ENCODE measurements at regions not wholly inside any gene's neighbourhood (a gene's known extent, or its start where the extent isn't known, plus 50 kb on each side); places are given as distances from the start of the nearest gene placed in this dataset.

- ChIA-PET CTCF (ENCODE audit: low intra/inter-chr PET ratio) (no interaction called here), POLR2A (no interaction called here)
- H3K79me2 ChIP-seq (ENCODE audit: control insufficient read depth, insufficient read depth, low read length) = no peaks in the 10 kb centered on the region
- under 1% methylated on average over 7 of the region's 7 CpGs for WGBS (ENCODE audit: insufficient coverage, low coverage, missing lambda C conversion rate)
- H3K4me3 ChIP-seq = no peak overlapping the region
- H3K9ac ChIP-seq (ENCODE audit: insufficient read depth in 1 of 2, low read depth in 2 of 2, low read length in 2 of 2) = no peak overlapping the region
- H3K9me3 ChIP-seq (replicated peaks; ENCODE audit: control insufficient read depth, insufficient read depth, low read depth, low read length) = no peaks in the 10 kb centered on the region
- TF ChIP-seq TFAP4 (CRISPR knock-in tag; IDR thresholded peaks at IDR 0.05; ENCODE audit: borderline replicate concordance) (no peak), ZNF121 (CRISPR knock-in tag; conservative IDR thresholded peaks at IDR 0.05) (no peak), GATA2 (CRISPR knock-in tag; IDR thresholded peaks at IDR 0.05) (no peak), ZNF224 (CRISPR knock-in tag; IDR thresholded peaks at IDR 0.05) (no peak), PCBP1 (IDR thresholded peaks at IDR 0.05; ENCODE audit: low read depth, low read length, poor library complexity, severe bottlenecking) (no peak)
- no peak overlapping the region for H2AFZ ChIP-seq (ENCODE audit: low read depth, low read length)
- H3K9me1 ChIP-seq (ENCODE audit: control insufficient read depth, insufficient read depth, low read length) = no peaks in the 10 kb centered on the region
- no peak for DNase-seq (ENCODE audit: extremely low read depth in 1 of 4, low spot score in 3 of 4)
- no peak overlapping the region for H3K4me2 ChIP-seq (ENCODE audit: insufficient read depth, low read length)
- no peak for ATAC-seq
- H3K27me3 ChIP-seq (ENCODE audit: control insufficient read depth in 2 of 2, insufficient read depth in 2 of 2, low read length in 2 of 2) = peaks cover 0 to 12% of the 10 kb centered on the region in 2 experiments; a peak in 2 of 5 replicates
- no TSS peak for BruUV-seq (replicated peaks)
- FAIRE-seq = no peak
- H3K27ac ChIP-seq (ENCODE audit: extremely low read depth, low read depth, low read length) = no peak overlapping the region
- no peaks in the 10 kb centered on the region for H3K36me3 ChIP-seq (ENCODE audit: control insufficient read depth, insufficient read depth, low read length)
- H4K20me1 ChIP-seq (replicated peaks; ENCODE audit: control insufficient read depth, insufficient read depth, low read length) = no peaks in the 10 kb centered on the region
- in situ Hi-C loops (cut with MboI) = no loop called here
- intact Hi-C loops (cut with micrococcal nuclease) = no loop called here
- H3K4me1 ChIP-seq (replicated peaks in 1 of 2; ENCODE audit: control insufficient read depth in 2 of 2, insufficient read depth in 2 of 2, low read length in 2 of 2) = no peaks in the 10 kb centered on the region; a peak in 1 of 5 replicates
Measured at GRCh38 chr10:4543938-4544533, 282.0 kb upstream of the AKR1E2 start.

- POLR2A ChIA-PET = interaction anchor here (0.8 kb wide), 1 partner anchor 16 kb away, joined by 3 read pairs; no protein-coding TSS in a partner anchor
- FAIRE-seq (no peak), DNase-seq (ENCODE audit: extremely low read depth in 1 of 4, low spot score in 3 of 4) (no peak), ATAC-seq (no peak)
- Histone ChIP-seq H3K4me3 (no peak overlapping the region), H3K79me2 (ENCODE audit: control insufficient read depth, insufficient read depth, low read length) (no peaks in the 10 kb centered on the region), H3K4me1 (replicated peaks in 1 of 2; ENCODE audit: control insufficient read depth in 2 of 2, insufficient read depth in 2 of 2, low read length in 2 of 2) (no peaks in the 10 kb centered on the region), H3K9me1 (ENCODE audit: control insufficient read depth, insufficient read depth, low read length) (no peaks in the 10 kb centered on the region), H3K27ac (ENCODE audit: extremely low read depth, low read depth, low read length) (no peak overlapping the region), H4K20me1 (replicated peaks; ENCODE audit: control insufficient read depth, insufficient read depth, low read length) (no peaks in the 10 kb centered on the region), H3K27me3 (ENCODE audit: control insufficient read depth in 2 of 2, insufficient read depth in 2 of 2, low read length in 2 of 2) (peaks cover 0 to 6% of the 10 kb centered on the region in 2 experiments; a peak in 2 of 5 replicates), H3K36me3 (ENCODE audit: control insufficient read depth, insufficient read depth, low read length) (no peaks in the 10 kb centered on the region), H3K9me3 (replicated peaks; ENCODE audit: control insufficient read depth, insufficient read depth, low read depth, low read length) (no peaks in the 10 kb centered on the region; the same call in 1 of the 2 replicates), H3K9ac (ENCODE audit: insufficient read depth in 1 of 2, low read depth in 2 of 2, low read length in 2 of 2) (no peak overlapping the region), H2AFZ (ENCODE audit: low read depth, low read length) (no peak overlapping the region), H3K4me2 (ENCODE audit: insufficient read depth, low read length) (no peak overlapping the region)
- CTCF ChIA-PET (ENCODE audit: low intra/inter-chr PET ratio) = no interaction called here
- no TSS peak for BruUV-seq (replicated peaks)
- intact Hi-C loops (cut with micrococcal nuclease) (no loop called here), in situ Hi-C loops (cut with MboI) (no loop called here)
- no peak for TF ChIP-seq KDM4B (IDR thresholded peaks at IDR 0.05; ENCODE audit: borderline replicate concordance in 2 of 2, low read depth in 1 of 2)
- TF ChIP-seq ZFP1 (CRISPR knock-in tag; IDR thresholded peaks at IDR 0.05) = no peak
- no peak for TF ChIP-seq ZHX1 (conservative IDR thresholded peaks at IDR 0.05; ENCODE audit: low read length)
- TF ChIP-seq ZBTB2 (IDR thresholded peaks at IDR 0.05) = no peak
Measured at GRCh38 chr10:4541292-4541691, 284.7 kb upstream of the AKR1E2 start.

Data from K562 (cell line).